ENCODE measurements at regions not wholly inside any gene's neighbourhood (a gene's known extent, or its start where the extent isn't known, plus 50 kb on each side); places are given as distances from the start of the nearest gene placed in this dataset.

DNA sequence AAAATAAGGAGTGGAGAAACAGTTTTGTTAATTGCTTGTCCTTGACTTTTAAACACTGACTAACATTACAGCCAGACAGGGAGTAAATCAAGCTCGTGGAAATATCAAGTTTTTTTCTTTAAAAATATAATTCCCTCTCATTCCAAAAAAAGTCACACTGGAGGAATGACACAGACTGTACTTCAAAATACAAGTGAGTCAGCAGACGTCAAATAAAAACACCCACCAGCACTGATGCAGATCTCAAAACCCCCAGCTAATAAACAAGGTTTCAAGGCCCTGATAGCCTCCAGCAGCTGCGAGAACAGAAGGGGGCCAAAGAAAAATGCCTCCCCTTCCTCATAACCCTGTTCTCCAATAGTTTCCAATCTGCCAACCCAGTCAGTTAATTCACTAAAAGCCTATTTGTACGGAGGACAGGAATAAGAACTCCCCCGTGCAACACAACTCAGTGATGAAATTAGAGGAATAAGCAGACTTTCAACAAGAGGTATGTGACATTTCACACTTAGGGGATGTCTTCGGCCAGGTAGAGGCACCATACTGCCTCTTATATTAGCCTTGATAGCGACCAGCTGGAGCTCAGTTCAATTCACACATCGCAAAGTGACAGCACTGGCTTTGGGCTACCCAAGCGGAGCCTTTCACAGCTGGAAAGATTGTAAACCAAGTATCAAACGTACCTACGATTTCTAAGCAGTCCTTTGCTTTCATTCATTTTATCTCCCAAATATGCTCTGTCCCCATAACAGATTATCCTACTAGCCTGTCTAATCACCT, 561.0 kb upstream of the KLF12 start:
- TF ChIP-seq, protein P1, sequence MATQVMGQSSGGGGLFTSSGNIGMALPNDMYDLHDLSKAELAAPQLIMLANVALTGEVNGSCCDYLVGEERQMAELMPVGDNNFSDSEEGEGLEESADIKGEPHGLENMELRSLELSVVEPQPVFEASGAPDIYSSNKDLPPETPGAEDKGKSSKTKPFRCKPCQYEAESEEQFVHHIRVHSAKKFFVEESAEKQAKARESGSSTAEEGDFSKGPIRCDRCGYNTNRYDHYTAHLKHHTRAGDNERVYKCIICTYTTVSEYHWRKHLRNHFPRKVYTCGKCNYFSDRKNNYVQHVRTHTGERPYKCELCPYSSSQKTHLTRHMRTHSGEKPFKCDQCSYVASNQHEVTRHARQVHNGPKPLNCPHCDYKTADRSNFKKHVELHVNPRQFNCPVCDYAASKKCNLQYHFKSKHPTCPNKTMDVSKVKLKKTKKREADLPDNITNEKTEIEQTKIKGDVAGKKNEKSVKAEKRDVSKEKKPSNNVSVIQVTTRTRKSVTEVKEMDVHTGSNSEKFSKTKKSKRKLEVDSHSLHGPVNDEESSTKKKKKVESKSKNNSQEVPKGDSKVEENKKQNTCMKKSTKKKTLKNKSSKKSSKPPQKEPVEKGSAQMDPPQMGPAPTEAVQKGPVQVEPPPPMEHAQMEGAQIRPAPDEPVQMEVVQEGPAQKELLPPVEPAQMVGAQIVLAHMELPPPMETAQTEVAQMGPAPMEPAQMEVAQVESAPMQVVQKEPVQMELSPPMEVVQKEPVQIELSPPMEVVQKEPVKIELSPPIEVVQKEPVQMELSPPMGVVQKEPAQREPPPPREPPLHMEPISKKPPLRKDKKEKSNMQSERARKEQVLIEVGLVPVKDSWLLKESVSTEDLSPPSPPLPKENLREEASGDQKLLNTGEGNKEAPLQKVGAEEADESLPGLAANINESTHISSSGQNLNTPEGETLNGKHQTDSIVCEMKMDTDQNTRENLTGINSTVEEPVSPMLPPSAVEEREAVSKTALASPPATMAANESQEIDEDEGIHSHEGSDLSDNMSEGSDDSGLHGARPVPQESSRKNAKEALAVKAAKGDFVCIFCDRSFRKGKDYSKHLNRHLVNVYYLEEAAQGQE (IDR thresholded peaks at IDR 0.05; ENCODE audit: low read depth, low read length): no peak
- TF ChIP-seq EGR1 (IDR thresholded peaks at IDR 0.05; ENCODE audit: borderline replicate concordance in 1 of 2, low read depth in 2 of 2, low read length in 2 of 2): no peak
- TF ChIP-seq BHLHE40 (IDR thresholded peaks at IDR 0.05; ENCODE audit: borderline replicate concordance in 1 of 2, low read depth in 2 of 2, low read length in 1 of 2): no peak
